HFFc6 (cell line): ENCODE measurements at regions not wholly inside any gene's neighbourhood (a gene's known extent, or its start where the extent isn't known, plus 50 kb on each side); places are given as distances from the start of the nearest gene placed in this dataset.
"Not testable (repeated sequence)": the region's sequence is repeated elsewhere in the genome, so short reads cannot be mapped to it uniquely, and the experiment has no call there.

Source experiments
- DNase-seq: peaks from one replicate; pipeline ENCODE4 v3.0.0-alpha.2; 2018
- H3K27ac Mint-ChIP-seq: 2 replicates; pipeline ENCODE4 v1.8.0; 2020; ENCODE audit warnings: mild to moderate bottlenecking, mixed read lengths
- H3K27me3 Mint-ChIP-seq: 2 replicates; pipeline ENCODE4 v1.8.0; 2021; ENCODE audit warnings: mild to moderate bottlenecking, moderate library complexity, mixed read lengths; ENCODE audit not compliant: insufficient read depth
- H3K36me3 Mint-ChIP-seq: 2 replicates; pipeline ENCODE4 v1.8.0; 2021; ENCODE audit warnings: low read depth, mixed read lengths
- H3K4me1 Mint-ChIP-seq: 2 replicates; pipeline ENCODE4 v1.8.0; 2020; ENCODE audit warnings: low read depth, mixed read lengths
- H3K4me3 Mint-ChIP-seq: 2 replicates; pipeline ENCODE4 v1.8.0; 2020; ENCODE audit warnings: mild to moderate bottlenecking, moderate library complexity, mixed read lengths
- H3K9me3 Mint-ChIP-seq: 2 replicates; pipeline ENCODE4 v1.8.0; 2020; ENCODE audit warnings: mild to moderate bottlenecking, mixed read lengths
- CTCF ChIP-seq: fragments of 200-600 bp; sonication (generic); IDR thresholded peaks from 2 replicates; pipeline ENCODE4 v1.5.0; 2021; ENCODE audit warnings: antibody characterized with exemption, mild to moderate bottlenecking

DNA sequence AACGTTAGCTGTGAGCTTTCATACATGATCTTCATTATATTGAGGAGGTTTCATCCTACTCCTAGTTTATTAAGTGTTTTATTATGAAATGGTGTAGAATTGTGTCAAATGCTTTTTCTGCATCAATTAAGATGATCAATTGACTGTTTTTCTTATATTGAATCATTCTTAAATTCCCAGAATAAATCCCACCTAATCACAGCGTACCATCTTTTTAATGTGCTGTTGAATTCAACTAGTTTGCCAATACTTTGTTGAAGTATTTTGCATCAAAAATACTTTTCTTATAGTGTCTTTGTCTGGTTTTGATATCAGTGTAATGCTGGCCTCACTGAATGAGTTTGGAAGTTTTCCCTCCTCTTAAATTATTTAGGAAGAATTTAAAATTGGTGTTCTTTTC is 138.6 kb upstream of the SGCG start:
- TF ChIP-seq CTCF = no peak

GRCh38 chr13:23044906-23045305 is 135.9 kb upstream of the SGCG start:
- TF ChIP-seq CTCF = no peak
- Mint-ChIP-seq H3K27me3 (peaks cover 6% of the 10 kb centered on the region; the same call in 1 of the 2 replicates), H3K36me3 (no peaks in the 10 kb centered on the region), H3K4me1 (no peaks in the 10 kb centered on the region), H3K9me3 (no peaks in the 10 kb centered on the region; the same call in 1 of the 2 replicates), H3K4me3 (no peak overlapping the region), H3K27ac (no peak overlapping the region)
- no peak for DNase-seq

More for the DNA sequence above, 138.6 kb upstream of the SGCG start:
- Mint-ChIP-seq H3K27ac (no peak overlapping the region), H3K27me3 (peaks cover 5% of the 10 kb centered on the region), H3K9me3 (no peaks in the 10 kb centered on the region), H3K4me1 (no peaks in the 10 kb centered on the region), H3K4me3 (no peak overlapping the region), H3K36me3 (no peaks in the 10 kb centered on the region)
- no peak for DNase-seq

- Mint-ChIP-seq H3K4me3 (no peak overlapping the region), H3K36me3 (no peaks in the 10 kb centered on the region), H3K9me3 (no peaks in the 10 kb centered on the region; the same call in 1 of the 2 replicates), H3K27ac (no peak overlapping the region), H3K27me3 (peaks cover 6% of the 10 kb centered on the region; the same call in 1 of the 2 replicates), H3K4me1 (no peaks in the 10 kb centered on the region)
- no peak for TF ChIP-seq CTCF
- no peak for DNase-seq
Observed at GRCh38 chr13:23050126-23050525, 130.7 kb upstream of the SGCG start.

DNA sequence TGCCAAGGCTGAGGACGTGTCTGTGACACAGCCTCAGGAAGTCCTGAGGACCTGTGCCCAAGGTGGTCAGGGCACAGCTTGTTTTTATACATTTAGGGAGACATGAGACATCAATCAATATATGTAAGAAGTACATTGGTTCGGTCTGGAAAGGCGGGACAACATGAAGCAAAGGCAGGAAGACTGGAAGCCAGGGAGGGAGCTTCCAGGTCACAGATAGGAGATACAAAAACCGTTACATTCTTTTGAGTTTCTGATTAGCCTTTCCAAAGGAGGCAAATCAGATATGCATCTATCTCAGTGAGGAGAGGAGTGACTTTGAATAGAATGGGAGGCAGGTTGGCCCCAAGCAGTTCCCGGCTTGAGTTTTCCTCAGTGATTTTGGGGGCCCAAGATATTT is 127.1 kb upstream of the SGCG start:
- H3K27ac Mint-ChIP-seq = not testable (repeated sequence)

DNA sequence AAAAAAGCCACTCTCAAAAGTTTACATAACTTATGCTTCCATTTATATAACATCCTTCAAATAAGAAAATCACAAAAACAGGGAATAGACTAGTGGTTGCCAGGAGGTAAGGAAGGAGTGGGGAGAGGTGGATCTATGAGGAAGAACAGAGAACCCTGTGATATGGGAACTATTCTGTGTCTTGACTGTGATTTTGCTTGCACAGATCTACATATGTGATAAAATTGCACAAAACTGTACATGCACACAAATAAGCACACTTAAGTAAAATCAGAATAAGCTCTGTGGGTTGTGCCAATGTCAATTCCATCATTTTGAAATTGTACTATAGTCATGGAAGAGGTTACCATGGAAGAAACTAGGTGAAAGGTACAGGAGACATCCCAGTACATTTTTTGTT is 121.6 kb upstream of the SGCG start:
- no peak for TF ChIP-seq CTCF
- Mint-ChIP-seq H3K27ac (no peak overlapping the region), H3K4me1 (no peaks in the 10 kb centered on the region), H3K36me3 (no peaks in the 10 kb centered on the region), H3K9me3 (no peaks in the 10 kb centered on the region), H3K27me3 (no peaks in the 10 kb centered on the region), H3K4me3 (no peak overlapping the region)
- DNase-seq = no peak

More for the DNA sequence above, 127.1 kb upstream of the SGCG start:
- not testable (repeated sequence) for DNase-seq, H3K36me3 Mint-ChIP-seq, H3K4me1 Mint-ChIP-seq, H3K9me3 Mint-ChIP-seq, H3K27me3 Mint-ChIP-seq, H3K4me3 Mint-ChIP-seq

GRCh38 chr13:23060959-23061358 is 119.8 kb upstream of the SGCG start:
- Mint-ChIP-seq H3K9me3 (no peaks in the 10 kb centered on the region), H3K36me3 (no peaks in the 10 kb centered on the region), H3K4me1 (no peaks in the 10 kb centered on the region), H3K27ac (no peak overlapping the region), H3K27me3 (no peaks in the 10 kb centered on the region; the same call in 1 of the 2 replicates), H3K4me3 (no peak overlapping the region)
- DNase-seq = no peak
- TF ChIP-seq CTCF = no peak
